IMR-90 (cell line): ENCODE measurements at regions not wholly inside any gene's neighbourhood (a gene's known extent, or its start where the extent isn't known, plus 50 kb on each side); places are given as distances from the start of the nearest gene placed in this dataset.

ENCODE experiments used
- ATAC-seq: fragments of 200-7000 bp; cut with Tn5 transposase; 2 replicates; pipeline ENCODE4 v1.9.1; 2020; ENCODE audit warnings: low read depth, mild to moderate bottlenecking, moderate library complexity
- BruUV-seq: library from RNA; stranded (reverse); fragments of 400-500 nt; replicated peaks from 2 replicates; lab custom pipeline; 2021; lab: Mats Ljungman, UMichigan
- CTCF ChIA-PET: fragments of 300-600 bp; formaldehyde crosslinking; extraction: SDS; loops from one replicate; lab custom pipeline; 2021; ENCODE audit warnings: antibody characterized with exemption; lab: Yijun Ruan, JAX
- POLR2A ChIA-PET: fragments of 300-600 bp; sonication (Branson Sonifier 250); formaldehyde crosslinking; loops from one replicate; lab custom pipeline; 2022; ENCODE audit warnings: antibody characterized with exemption; ENCODE audit not compliant: unreplicated experiment; lab: Charles Lee
- DNase-seq: peaks from one replicate; pipeline ENCODE4 v3.0.0; 2013
- H2AFZ ChIP-seq: replicated peaks from 2 replicates; pipeline ENCODE3; 2013; ENCODE audit warnings: low read length, mild to moderate bottlenecking; ENCODE audit not compliant: poor library complexity
- H2AK5ac ChIP-seq: 2 replicates; pipeline ENCODE4 v1.6.1; 2013; ENCODE audit warnings: low read depth, low read length, inconsistent platforms
- H2AK9ac ChIP-seq: replicated peaks from 2 replicates; pipeline ENCODE3; 2013; ENCODE audit warnings: mild to moderate bottlenecking, low read depth, low read length, moderate library complexity; ENCODE audit not compliant: poor library complexity
- H2BK120ac ChIP-seq: 2 replicates; pipeline ENCODE4 v1.6.1; 2013; ENCODE audit warnings: low read depth, low read length, inconsistent platforms
- H2BK15ac ChIP-seq: 3 replicates; pipeline ENCODE4 v1.6.1; 2013; ENCODE audit warnings: low read depth, low read length, inconsistent platforms
- H2BK20ac ChIP-seq: 2 replicates; pipeline ENCODE4 v1.6.1; 2013; ENCODE audit warnings: low read depth, mild to moderate bottlenecking, inconsistent platforms, low read length, moderate library complexity
- H2BK5ac ChIP-seq: 2 replicates; pipeline ENCODE4 v1.6.1; 2013; ENCODE audit warnings: mild to moderate bottlenecking, low read depth, low read length, inconsistent platforms; ENCODE audit not compliant: poor library complexity, severe bottlenecking
- H3K14ac ChIP-seq: replicated peaks from 2 replicates; pipeline ENCODE4 v1.6.1; 2013; ENCODE audit warnings: low read depth, low read length, inconsistent platforms
- H3K18ac ChIP-seq: 2 replicates; pipeline ENCODE4 v1.6.1; 2013; ENCODE audit warnings: low read depth, low read length, control low read depth
- H3K23ac ChIP-seq: 2 replicates; pipeline ENCODE4 v1.6.1; 2013; ENCODE audit warnings: low read depth, low read length, inconsistent platforms
- H3K27ac ChIP-seq: 2 replicates; pipeline ENCODE4 v1.5.1; 2013; ENCODE audit warnings: mild to moderate bottlenecking, control low read depth, low read length; ENCODE audit not compliant: insufficient read depth
- H3K27me3 ChIP-seq: 2 replicates; pipeline ENCODE4 v1.6.1; 2013; ENCODE audit warnings: low read length; ENCODE audit not compliant: control insufficient read depth, insufficient read depth
- H3K36me3 ChIP-seq: 2 replicates; pipeline ENCODE4 v1.6.1; 2013; ENCODE audit warnings: low read length, mixed read lengths; ENCODE audit not compliant: control insufficient read depth, insufficient read depth
- H3K4ac ChIP-seq: 2 replicates; pipeline ENCODE4 v1.6.1; 2013; ENCODE audit warnings: low read depth, low read length, inconsistent platforms
- H3K4me1 ChIP-seq: 2 replicates; pipeline ENCODE4 v1.6.1; 2013; ENCODE audit warnings: low read length, mixed read lengths; ENCODE audit not compliant: control insufficient read depth, insufficient read depth
- H3K4me2 ChIP-seq: 2 replicates; pipeline ENCODE4 v1.6.1; 2013; ENCODE audit warnings: low read depth, mild to moderate bottlenecking, control low read depth, low read length, moderate library complexity
- H3K4me3 ChIP-seq: 2 replicates; pipeline ENCODE4 v1.5.1; 2013; ENCODE audit warnings: low read depth, mild to moderate bottlenecking, control low read depth, low read length, moderate library complexity; ENCODE audit not compliant: insufficient read depth
- H3K56ac ChIP-seq: 2 replicates; pipeline ENCODE4 v1.6.1; 2013; ENCODE audit warnings: low read length, inconsistent platforms; ENCODE audit not compliant: insufficient read depth; ENCODE audit errors: extremely low read depth
- H3K79me1 ChIP-seq, 2 experiments: 2 replicates each; pipeline ENCODE4 v1.6.1; 2013; ENCODE audit warnings: low read length in 2 of 2, inconsistent platforms in 1 of 2, low read depth in 1 of 2
- H3K9ac ChIP-seq: 2 replicates; pipeline ENCODE4 v1.6.1; 2013; ENCODE audit warnings: low read depth, low read length, control low read depth
- H3K9me1 ChIP-seq: 2 replicates; pipeline ENCODE4 v1.6.1; 2013; ENCODE audit warnings: low read length, inconsistent platforms; ENCODE audit not compliant: insufficient read depth
- H3K9me3 ChIP-seq: 2 replicates; pipeline ENCODE4 v1.6.1; 2013; ENCODE audit warnings: low read length; ENCODE audit not compliant: control insufficient read depth, insufficient read depth
- H4K20me1 ChIP-seq: 2 replicates; pipeline ENCODE4 v1.6.1; 2013; ENCODE audit warnings: low read length, inconsistent platforms; ENCODE audit not compliant: insufficient read depth
- H4K5ac ChIP-seq: 2 replicates; pipeline ENCODE4 v1.6.1; 2013; ENCODE audit warnings: mild to moderate bottlenecking, low read depth, low read length, control low read depth
- H4K8ac ChIP-seq, 2 experiments: 2 replicates each; pipeline ENCODE4 v1.6.1; 2013; ENCODE audit warnings: low read depth in 2 of 2, low read length in 2 of 2, control low read depth in 1 of 2, inconsistent platforms in 1 of 2
- H4K91ac ChIP-seq: 2 replicates; pipeline ENCODE4 v1.6.1; 2013; ENCODE audit warnings: low read depth, low read length, inconsistent platforms; ENCODE audit not compliant: insufficient read depth
- BHLHE40 ChIP-seq: fragments of 150-350 bp; IDR thresholded peaks from 2 replicates; pipeline ENCODE4 v1.6.1; 2016; ENCODE audit warnings: mild to moderate bottlenecking, low read depth, low read length
- CEBPB ChIP-seq: IDR thresholded peaks from 2 replicates; pipeline ENCODE4 v1.6.1; 2012; ENCODE audit warnings: low read depth, low read length, improper control_type of control experiment
- CHD1 ChIP-seq: IDR thresholded peaks from 2 replicates; pipeline ENCODE4 v1.6.1; 2012; ENCODE audit warnings: low read depth, low read length, improper control_type of control experiment
- CTCF ChIP-seq: conservative IDR thresholded peaks from 2 replicates; pipeline ENCODE4 v1.5.1; 2012; ENCODE audit warnings: mild to moderate bottlenecking, low read depth, low read length, improper control_type of control experiment
- ELK1 ChIP-seq: fragments of 150-350 bp; IDR thresholded peaks from 2 replicates; pipeline ENCODE4 v1.6.1; 2016; ENCODE audit warnings: low read depth, mild to moderate bottlenecking, low read length, moderate library complexity, borderline replicate concordance
- FOS ChIP-seq: fragments of 150-350 bp; IDR thresholded peaks from 2 replicates; pipeline ENCODE4 v1.6.1; 2016; ENCODE audit warnings: low read depth, low read length
- MAFK ChIP-seq: IDR thresholded peaks from 2 replicates; pipeline ENCODE4 v1.6.1; 2012; ENCODE audit warnings: low read depth, low read length, improper control_type of control experiment
- MAZ ChIP-seq: IDR thresholded peaks from 2 replicates; pipeline ENCODE4 v1.6.1; 2012; ENCODE audit warnings: low read depth, mild to moderate bottlenecking, low read length, improper control_type of control experiment, moderate library complexity, borderline replicate concordance
- MXI1 ChIP-seq: IDR thresholded peaks from 2 replicates; pipeline ENCODE4 v1.6.1; 2012; ENCODE audit warnings: low read depth, mild to moderate bottlenecking, low read length, moderate library complexity, borderline replicate concordance
- NFE2L2 ChIP-seq: fragments of 150-350 bp; IDR thresholded peaks from 2 replicates; pipeline ENCODE4 v1.6.1; 2016; ENCODE audit warnings: low read depth, mild to moderate bottlenecking, low read length
- POLR2A ChIP-seq: IDR thresholded peaks from 2 replicates; pipeline ENCODE4 v1.6.1; 2012; ENCODE audit warnings: mild to moderate bottlenecking, low read depth, low read length
- RAD21 ChIP-seq: IDR thresholded peaks from 2 replicates; pipeline ENCODE4 v1.6.1; 2012; ENCODE audit warnings: low read length, improper control_type of control experiment
- RCOR1 ChIP-seq: IDR thresholded peaks from 2 replicates; pipeline ENCODE4 v1.6.1; 2012; ENCODE audit warnings: mild to moderate bottlenecking, low read length, improper control_type of control experiment; ENCODE audit not compliant: insufficient replicate concordance
- RFX5 ChIP-seq: IDR thresholded peaks from 2 replicates; pipeline ENCODE4 v1.8.0; 2012; ENCODE audit warnings: low read depth, mild to moderate bottlenecking, low read length, moderate library complexity
- SMC3 ChIP-seq: fragments of 150-350 bp; IDR thresholded peaks from 2 replicates; pipeline ENCODE4 v1.6.1; 2016; ENCODE audit warnings: low read depth, mild to moderate bottlenecking, antibody characterized with exemption, low read length, moderate library complexity
- USF2 ChIP-seq: fragments of 150-350 bp; IDR thresholded peaks from 2 replicates; pipeline ENCODE4 v1.6.1; 2017; ENCODE audit warnings: mild to moderate bottlenecking, antibody characterized with exemption, low read length, low read depth
- WGBS, 2 experiments: methylation state at CpG; one replicate each; pipeline versions ENCODE4 v1.1.5 to v1.1.7; 2013; ENCODE audit warnings: missing lambda C conversion rate in 2 of 2; ENCODE audit not compliant: insufficient read length in 1 of 2; ENCODE audit errors: extremely low coverage in 2 of 2; 5-methylcytosine and 5-hydroxymethylcytosine counted together
- dilution Hi-C: fragments of 300-500 bp; cut with HindIII; formaldehyde crosslinking; loops from one replicate; pipeline ENCODE4 v1.14.3; 2018; ENCODE audit warnings: low sequenced_read_pairs; ENCODE audit not compliant: unreplicated experiment
- in situ Hi-C: fragments of 300-500 bp; cut with MboI; formaldehyde crosslinking; loops from 3 replicates; pipeline ENCODE4 v1.14.3; 2019; ENCODE audit warnings: low sequenced_read_pairs, inconsistent platforms, mixed read lengths
- intact Hi-C: fragments of 100-400 bp; cut with micrococcal nuclease; formaldehyde crosslinking; loops from 2 replicates; pipeline ENCODE4 v1.10.0; 2022

GRCh38 chr15:98035577-98036010 is 75.1 kb downstream of the ARRDC4 start:
- Histone ChIP-seq H3K9me3 (peaks cover 9% of the 10 kb centered on the region), H2BK20ac (no peak overlapping the region), H3K4me2 (no peak overlapping the region), H3K9me1 (no peaks in the 10 kb centered on the region), H2BK15ac (no peak overlapping the region), H4K91ac (no peak overlapping the region), H2BK5ac (no peak overlapping the region), H2AFZ (no peak overlapping the region), H3K4ac (no peak overlapping the region), H2AK9ac (no peak overlapping the region), H3K79me1 (no peaks in the 10 kb centered on the region), H3K18ac (no peak overlapping the region), H3K23ac (no peak overlapping the region), H4K8ac (no peak overlapping the region), H4K20me1 (no peaks in the 10 kb centered on the region), H3K4me3 (no peak overlapping the region), H3K9ac (no peak overlapping the region), H2AK5ac (no peak overlapping the region), H4K5ac (no peak overlapping the region), H3K14ac (no peak overlapping the region), H3K27ac (no peak overlapping the region), H3K27me3 (no peaks in the 10 kb centered on the region), H3K36me3 (no peaks in the 10 kb centered on the region), H3K56ac (no peak overlapping the region), H3K4me1 (no peaks in the 10 kb centered on the region), H2BK120ac (no peak overlapping the region)
- dilution Hi-C loops (no loop called here), intact Hi-C loops (no loop called here), in situ Hi-C loops (no loop called here)
- no TSS peak for BruUV-seq
- no peak for ATAC-seq
- TF ChIP-seq NFE2L2, result no peak
- no peak for TF ChIP-seq CEBPB
- TF ChIP-seq CHD1, result no peak
- no peak for TF ChIP-seq POLR2A
- TF ChIP-seq SMC3, result no peak
- TF ChIP-seq CTCF, result no peak
- no peak for TF ChIP-seq RAD21
- no peak for TF ChIP-seq MAZ
- TF ChIP-seq RFX5, result no peak
- no peak for TF ChIP-seq BHLHE40
- TF ChIP-seq USF2, result no peak
- no peak for TF ChIP-seq MAFK
- no peak for TF ChIP-seq RCOR1
- no peak for TF ChIP-seq FOS
- no peak for TF ChIP-seq ELK1
- TF ChIP-seq MXI1, result no peak
- CTCF ChIA-PET, result no interaction called here
- DNase-seq, result no peak
- POLR2A ChIA-PET, result no interaction called here
- WGBS, 2 experiments, result no CpG with 5 or more reads among the region's 2 CpGs
